DOHH2 (cell line): ENCODE measurements at regions not wholly inside any gene's neighbourhood (a gene's known extent, or its start where the extent isn't known, plus 50 kb on each side); places are given as distances from the start of the nearest gene placed in this dataset.

ENCODE experiments used
- H3F3A ChIP-seq: fragments of 200-600 bp; sonication (generic), shearing (Covaris generic); 2 replicates; pipeline ENCODE4 v1.6.0; 2016; ENCODE audit warnings: antibody characterized with exemption, mild to moderate bottlenecking; ENCODE audit not compliant: control insufficient read depth, insufficient read depth
- H3K27ac ChIP-seq: fragments of 200-600 bp; sonication (generic); 2 replicates; pipeline ENCODE4 v1.5.1; 2014; ENCODE audit warnings: low read depth, mild to moderate bottlenecking, low read length, moderate library complexity
- H3K27me3 ChIP-seq: fragments of 200-600 bp; sonication (generic); 2 replicates; pipeline ENCODE4 v1.6.1; 2014; ENCODE audit warnings: mild to moderate bottlenecking, low read length, mixed read lengths; ENCODE audit not compliant: control insufficient read depth
- H3K36me3 ChIP-seq: fragments of 200-600 bp; sonication (generic); 2 replicates; pipeline ENCODE4 v1.6.1; 2014; ENCODE audit warnings: mild to moderate bottlenecking, low read length, moderate library complexity, mixed read lengths; ENCODE audit not compliant: control insufficient read depth
- H3K4me1 ChIP-seq: fragments of 200-600 bp; sonication (generic); 2 replicates; pipeline ENCODE4 v1.6.1; 2014; ENCODE audit warnings: mild to moderate bottlenecking, low read length, mixed read lengths; ENCODE audit not compliant: control insufficient read depth
- H3K4me2 ChIP-seq: fragments of 200-600 bp; sonication (generic); 2 replicates; pipeline ENCODE4 v1.6.0; 2014; ENCODE audit warnings: mild to moderate bottlenecking, low read length, moderate library complexity
- H3K4me3 ChIP-seq: fragments of 200-600 bp; sonication (generic); 2 replicates; pipeline ENCODE4 v1.5.1; 2014; ENCODE audit warnings: mild to moderate bottlenecking, low read length, mixed read lengths
- H3K79me2 ChIP-seq: fragments of 200-600 bp; sonication (generic); 2 replicates; pipeline ENCODE4 v1.6.1; 2014; ENCODE audit warnings: mild to moderate bottlenecking, low read length, mixed read lengths; ENCODE audit not compliant: control insufficient read depth
- H3K9me2 ChIP-seq: fragments of 200-600 bp; sonication (generic); replicated peaks from 2 replicates; pipeline ENCODE4 v1.6.1; 2014; ENCODE audit warnings: mild to moderate bottlenecking, low read length, mixed read lengths; ENCODE audit not compliant: control insufficient read depth
- H3K9me3 ChIP-seq: fragments of 200-600 bp; sonication (generic); 2 replicates; pipeline ENCODE4 v1.6.1; 2014; ENCODE audit warnings: antibody characterized with exemption, low read length, mixed read lengths; ENCODE audit not compliant: control insufficient read depth, insufficient read depth
- H4K20me1 ChIP-seq: fragments of 200-600 bp; sonication (generic); 2 replicates; pipeline ENCODE4 v1.6.0; 2014; ENCODE audit warnings: low read depth, mild to moderate bottlenecking, antibody characterized with exemption, low read length, moderate library complexity; ENCODE audit not compliant: control insufficient read depth, insufficient read depth
- CTCF ChIP-seq: fragments of 200-600 bp; sonication (generic); IDR thresholded peaks from one replicate; pipeline ENCODE4 v1.5.1; 2014; ENCODE audit warnings: antibody characterized with exemption, mild to moderate bottlenecking, low read depth, low read length; ENCODE audit not compliant: poor library complexity, severe bottlenecking
- EZH2phosphoT487 ChIP-seq: fragments of 200-600 bp; sonication (generic); IDR thresholded peaks from 2 replicates; pipeline ENCODE4 v1.6.1; 2017; ENCODE audit warnings: borderline replicate concordance, mild to moderate bottlenecking, antibody characterized with exemption, low read length, moderate library complexity, mixed read lengths

GRCh38 chr19:27764186-27764804 is 1448.7 kb downstream of the UQCRFS1 start:
- H3K4me3 ChIP-seq: no peak overlapping the region
- H3K79me2 ChIP-seq: no peaks in the 10 kb centered on the region
- no peaks in the 10 kb centered on the region for H3K4me1 ChIP-seq
- TF ChIP-seq EZH2phosphoT487: no peak
- TF ChIP-seq CTCF: no peak
- no peak overlapping the region for H3K27ac ChIP-seq
- H3K4me2 ChIP-seq: no peak overlapping the region
- H4K20me1 ChIP-seq: no peaks in the 10 kb centered on the region
- H3K9me2 ChIP-seq: no peaks in the 10 kb centered on the region
- no peaks in the 10 kb centered on the region for H3K36me3 ChIP-seq
- no peaks in the 10 kb centered on the region for H3K27me3 ChIP-seq
- no peaks in the 10 kb centered on the region for H3F3A ChIP-seq
- peaks cover 4% of the 10 kb centered on the region; the same call in 1 of the 2 replicates for H3K9me3 ChIP-seq

GRCh38 chr19:27762933-27763332 is 1450.0 kb downstream of the UQCRFS1 start:
- Histone ChIP-seq H3K9me3 (peaks cover 4% of the 10 kb centered on the region; the same call in 1 of the 2 replicates), H3F3A (no peaks in the 10 kb centered on the region), H4K20me1 (no peaks in the 10 kb centered on the region), H3K9me2 (no peaks in the 10 kb centered on the region), H3K36me3 (no peaks in the 10 kb centered on the region), H3K79me2 (no peaks in the 10 kb centered on the region), H3K4me1 (no peaks in the 10 kb centered on the region), H3K4me3 (no peak overlapping the region), H3K4me2 (no peak overlapping the region), H3K27me3 (no peaks in the 10 kb centered on the region), H3K27ac (no peak overlapping the region)
- no peak for TF ChIP-seq EZH2phosphoT487
- TF ChIP-seq CTCF: no peak

- Histone ChIP-seq H3F3A (no peaks in the 10 kb centered on the region), H3K27ac (no peak overlapping the region), H3K4me1 (no peaks in the 10 kb centered on the region), H3K9me2 (no peaks in the 10 kb centered on the region), H3K9me3 (no peaks in the 10 kb centered on the region; the same call in 1 of the 2 replicates), H4K20me1 (no peaks in the 10 kb centered on the region), H3K27me3 (no peaks in the 10 kb centered on the region), H3K79me2 (no peaks in the 10 kb centered on the region), H3K4me2 (no peak overlapping the region), H3K4me3 (no peak overlapping the region), H3K36me3 (no peaks in the 10 kb centered on the region)
- TF ChIP-seq CTCF (no peak), EZH2phosphoT487 (no peak)
These were observed 1453.1 kb downstream of the UQCRFS1 start for GRCh38 chr19:27759896-27760295.
